GM04504 (cell line): ENCODE measurements at regions not wholly inside any gene's neighbourhood (a gene's known extent, or its start where the extent isn't known, plus 50 kb on each side); places are given as distances from the start of the nearest gene placed in this dataset.
"Not testable (repeated sequence)": the region's sequence is repeated elsewhere in the genome, so short reads cannot be mapped to it uniquely, and the experiment has no call there.

ENCODE experiments used
- DNase-seq: peaks from one replicate; pipeline ENCODE4 v3.0.0-alpha.2; 2012; ENCODE audit warnings: low read depth

DNA sequence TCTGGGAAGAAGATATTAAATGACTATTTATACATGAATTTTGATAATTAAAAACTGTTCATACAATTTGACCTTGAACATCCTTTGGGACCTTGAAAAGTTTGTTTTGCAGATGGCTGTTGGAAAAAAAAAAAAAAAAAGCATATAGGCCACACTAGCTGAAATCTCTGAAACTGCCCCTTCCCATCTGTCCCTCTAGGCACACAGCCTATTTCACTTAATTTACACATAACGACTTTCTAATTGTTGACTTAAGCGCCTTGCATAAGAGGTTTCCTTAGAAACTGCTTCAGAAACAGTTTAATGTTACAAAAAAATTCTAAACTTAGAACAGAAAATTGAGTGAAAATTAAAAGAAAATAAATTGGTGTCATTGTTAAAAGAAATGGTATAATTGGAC, 131.0 kb downstream of the COX18 start:
- no peak for DNase-seq

DNA sequence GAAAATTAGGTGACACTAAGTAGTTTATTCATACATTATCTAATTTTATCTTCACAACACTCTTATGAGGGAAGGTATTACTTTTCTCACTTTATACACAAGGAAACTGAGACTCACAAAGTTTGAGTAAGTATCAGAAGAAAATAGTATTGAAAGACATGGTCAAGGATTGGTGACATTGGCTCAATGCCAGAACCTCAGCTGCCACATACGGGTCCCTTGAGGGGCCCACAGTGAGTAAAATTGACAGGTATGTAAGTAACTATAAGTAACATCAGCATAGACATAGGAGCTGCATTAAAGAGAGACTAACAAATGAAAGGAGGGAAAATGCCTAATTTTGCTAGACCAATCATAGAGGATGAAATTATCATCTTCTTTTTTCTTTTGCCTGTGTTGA, 134.1 kb downstream of the COX18 start:
- no peak for DNase-seq

DNA sequence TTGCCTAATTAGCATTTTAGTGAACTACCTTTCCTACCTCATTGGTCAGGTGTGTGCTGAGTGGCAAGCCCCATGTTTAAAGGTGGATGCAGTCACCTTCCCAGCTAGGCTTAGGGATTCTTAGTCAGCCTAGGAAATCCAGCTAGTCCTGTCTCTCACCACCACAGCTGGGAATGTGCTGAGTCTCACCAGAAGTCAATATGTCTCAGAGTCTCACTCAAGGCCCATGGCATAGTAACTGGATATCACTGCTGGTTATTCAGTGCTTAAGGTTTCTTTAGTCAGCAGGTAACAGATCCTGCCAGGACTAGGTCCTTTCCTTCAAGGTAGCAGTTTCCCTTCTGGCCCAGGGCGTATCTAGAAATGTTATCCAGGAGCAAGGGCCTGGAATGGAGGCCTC, 136.5 kb downstream of the COX18 start:
- no peak for DNase-seq

DNA sequence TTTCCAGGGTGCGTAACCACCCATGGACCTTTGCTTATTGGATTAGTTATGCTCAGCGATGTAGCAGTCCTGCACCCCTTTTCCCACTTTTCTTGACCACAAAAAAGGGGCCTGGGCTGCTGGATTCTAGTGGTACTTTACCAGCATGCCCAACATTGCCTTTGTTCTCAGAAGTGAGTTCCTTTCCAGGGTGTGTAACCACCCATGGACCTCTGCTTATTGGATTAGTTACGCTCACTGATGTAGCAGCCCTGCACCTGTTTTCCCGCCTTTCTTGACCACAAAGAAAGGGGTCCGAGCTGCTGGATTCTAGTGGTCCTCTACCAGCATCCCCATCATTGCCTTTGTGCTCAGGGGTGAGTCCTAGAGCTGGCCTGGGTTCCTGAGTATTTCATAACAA, 138.2 kb downstream of the COX18 start:
- DNase-seq, result no peak

DNA sequence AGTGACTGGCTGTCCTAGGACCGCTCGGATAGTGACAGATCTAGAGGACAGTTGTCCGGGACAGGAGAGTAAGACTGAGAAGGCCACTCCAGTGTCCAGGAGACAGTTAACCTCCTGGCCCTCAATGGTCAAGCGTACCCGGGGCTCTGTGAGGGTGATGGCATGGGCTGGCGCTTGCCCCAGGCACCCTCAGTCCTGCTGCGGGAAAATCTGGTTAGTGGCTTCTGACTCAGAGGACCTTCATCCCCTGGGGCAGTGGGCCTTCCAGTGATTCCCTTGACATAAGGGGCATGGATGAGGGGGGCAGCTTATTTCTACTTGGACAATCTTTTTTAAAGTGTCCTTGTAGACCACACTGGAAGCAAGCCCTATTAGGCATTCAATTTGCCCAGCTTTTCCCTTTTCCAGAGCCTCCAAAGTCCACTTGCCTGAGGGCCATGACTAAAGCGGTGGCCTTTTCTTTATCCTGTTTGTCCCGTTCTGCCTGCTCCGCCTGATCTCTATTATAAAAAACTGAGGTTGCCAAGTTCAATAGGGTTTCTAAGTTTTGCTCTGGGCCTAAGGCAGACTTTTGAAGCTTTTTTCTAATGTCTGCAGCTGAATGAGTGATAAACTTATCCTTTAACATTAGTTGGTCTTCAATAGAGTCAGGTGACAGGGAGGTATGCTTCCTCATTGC, 139.8 kb downstream of the COX18 start:
- not testable (repeated sequence) for DNase-seq

DNA sequence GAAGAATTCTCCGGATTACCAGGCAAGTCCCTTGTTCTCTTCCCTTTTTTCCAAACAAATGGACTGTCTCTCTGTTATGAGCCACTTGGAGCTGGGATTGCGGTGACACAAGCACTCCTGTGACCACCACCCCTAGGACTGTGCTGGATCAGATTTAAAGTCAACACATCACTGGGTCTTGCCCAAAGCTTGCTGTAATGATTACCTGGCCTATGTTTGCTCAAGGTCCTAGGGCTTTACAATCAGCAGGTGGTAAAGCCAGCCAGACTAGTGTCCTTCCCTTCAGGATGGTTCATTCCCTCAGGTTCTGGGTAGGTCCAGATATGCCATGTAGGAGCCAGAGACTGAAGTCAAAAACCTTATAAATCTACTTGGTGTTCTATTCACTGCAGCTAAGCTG, 144.7 kb downstream of the COX18 start:
- DNase-seq, result no peak

DNA sequence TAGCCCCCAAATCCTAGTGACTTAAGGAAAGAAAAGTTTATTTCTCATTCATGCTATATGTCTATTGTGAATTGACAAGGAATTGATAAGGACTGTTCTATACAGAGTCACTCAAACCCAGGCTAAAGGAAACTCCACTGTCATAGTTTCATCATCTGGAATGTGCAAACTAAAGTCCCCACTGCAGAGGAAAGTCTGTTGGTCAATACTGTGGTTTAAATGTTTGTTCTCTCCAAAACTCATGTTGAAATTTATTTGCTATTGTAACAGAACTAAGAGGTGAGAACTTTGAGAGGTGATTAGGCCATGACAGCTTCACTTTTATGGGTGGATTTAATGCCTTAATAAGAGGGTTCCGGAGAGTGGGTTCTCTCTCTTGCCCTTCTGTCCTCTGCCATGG, 149.6 kb downstream of the COX18 start:
- DNase-seq, result no peak

DNA sequence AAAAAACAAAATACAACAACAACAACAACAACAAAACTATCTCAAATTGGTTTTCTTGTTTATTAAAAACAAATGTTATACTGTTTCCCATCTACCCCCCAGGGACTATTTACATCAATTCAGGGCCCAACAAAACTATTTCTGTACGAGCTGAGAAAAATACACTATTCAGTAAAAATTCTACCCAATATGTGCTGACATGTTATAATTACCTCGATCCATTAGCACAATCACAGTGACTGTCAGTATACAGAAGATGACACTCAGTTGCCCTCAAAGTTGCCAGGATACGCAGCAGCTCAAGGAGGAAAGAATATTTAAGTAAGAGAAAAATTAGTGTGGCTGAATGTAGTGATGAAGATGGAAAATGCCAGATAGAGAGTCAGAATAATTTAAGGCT, 150.1 kb downstream of the COX18 start:
- DNase-seq, result no peak

DNA sequence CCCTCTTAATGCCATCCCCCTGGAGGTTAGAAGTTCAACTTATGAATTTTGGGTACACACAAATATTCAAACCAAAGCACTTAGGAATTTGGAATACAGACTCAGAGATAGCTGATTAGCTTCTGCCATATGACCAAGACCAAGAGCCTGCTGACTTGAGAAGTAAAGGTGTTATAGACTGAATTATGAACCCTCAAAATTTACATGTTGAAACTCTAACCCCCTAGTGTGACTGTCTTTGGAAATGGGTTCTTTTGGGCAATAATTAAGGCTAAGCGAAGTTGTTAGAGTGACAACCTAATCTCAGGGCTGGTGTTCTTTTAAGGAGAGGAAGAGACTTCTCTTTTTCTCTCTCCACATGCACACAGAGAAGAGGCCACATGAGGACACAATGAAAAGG, 151.2 kb downstream of the COX18 start:
- no peak for DNase-seq

DNA sequence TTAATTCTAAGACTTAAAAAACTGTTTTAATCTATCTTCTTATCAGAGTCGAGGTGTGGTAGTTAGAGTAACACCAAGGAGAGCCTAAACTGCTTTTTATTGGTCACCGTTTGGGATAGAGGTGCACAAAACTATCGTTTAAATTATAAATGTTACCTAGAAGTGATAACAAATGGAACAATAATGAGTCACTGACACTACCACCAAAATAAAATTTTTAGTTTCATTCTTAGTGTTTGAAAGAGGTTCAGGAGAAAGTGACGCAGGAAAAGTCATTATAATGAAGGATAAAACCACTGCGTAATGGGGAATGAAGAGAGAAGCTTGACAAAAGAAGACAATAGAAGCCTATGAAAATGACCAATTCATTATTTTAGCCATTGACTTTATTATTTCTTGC, 158.2 kb downstream of the COX18 start:
- DNase-seq, result no peak

DNA sequence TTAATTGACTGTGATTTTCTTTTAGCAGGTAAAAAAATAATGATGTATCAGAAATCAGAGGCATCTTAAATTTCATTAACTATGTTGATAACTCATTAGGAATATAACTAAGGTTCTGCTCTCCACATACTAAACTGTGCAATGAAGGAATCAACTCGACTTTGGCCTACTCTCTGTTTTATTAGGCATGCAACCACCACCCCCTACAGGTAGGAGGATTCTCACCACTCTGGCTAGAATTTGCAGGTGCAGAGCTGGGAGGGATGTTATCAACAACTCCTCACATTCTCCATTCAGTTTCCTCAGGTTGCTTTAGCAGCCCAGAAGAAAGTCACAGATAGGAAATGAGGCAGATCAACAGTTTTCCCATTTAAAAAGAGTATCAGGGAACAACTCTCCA, 160.1 kb downstream of the COX18 start:
- DNase-seq, result no peak

DNA sequence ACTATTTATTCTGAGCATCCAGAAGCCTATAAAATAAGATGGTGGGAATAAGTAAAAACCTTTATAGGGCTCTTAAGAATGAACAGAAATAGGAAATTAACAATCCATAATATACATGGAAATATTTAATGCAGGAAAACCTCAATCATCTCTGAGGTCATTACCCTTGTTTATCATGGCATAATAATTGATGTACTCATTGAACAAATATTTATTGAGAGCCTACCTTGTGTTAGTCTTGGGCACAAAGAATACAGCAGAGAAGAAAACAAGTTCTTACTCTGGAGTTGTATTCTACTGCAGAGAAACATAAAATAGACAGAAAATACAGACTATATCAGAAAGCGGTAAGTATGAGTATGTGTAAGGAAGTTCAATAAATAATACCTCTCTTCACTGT, 167.2 kb downstream of the COX18 start:
- DNase-seq, result no peak

DNA sequence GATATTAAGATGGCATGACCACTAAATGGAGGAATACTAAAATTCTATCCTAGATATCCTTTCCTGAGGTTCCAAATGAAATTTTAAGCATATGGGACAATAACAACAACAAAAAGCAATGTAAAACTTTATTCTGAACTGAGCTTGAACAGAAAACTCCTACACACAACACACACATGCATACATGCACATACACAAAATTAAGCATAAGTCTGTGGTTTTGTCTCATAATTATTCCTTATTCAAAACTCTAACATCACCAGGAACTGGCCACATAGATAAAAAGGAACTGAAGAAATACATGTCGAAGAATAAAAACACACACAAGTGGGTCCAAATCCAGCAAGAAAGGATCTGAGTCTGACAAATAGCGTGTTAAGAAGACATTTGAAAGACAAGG, 168.0 kb downstream of the COX18 start:
- DNase-seq, result no peak

DNA sequence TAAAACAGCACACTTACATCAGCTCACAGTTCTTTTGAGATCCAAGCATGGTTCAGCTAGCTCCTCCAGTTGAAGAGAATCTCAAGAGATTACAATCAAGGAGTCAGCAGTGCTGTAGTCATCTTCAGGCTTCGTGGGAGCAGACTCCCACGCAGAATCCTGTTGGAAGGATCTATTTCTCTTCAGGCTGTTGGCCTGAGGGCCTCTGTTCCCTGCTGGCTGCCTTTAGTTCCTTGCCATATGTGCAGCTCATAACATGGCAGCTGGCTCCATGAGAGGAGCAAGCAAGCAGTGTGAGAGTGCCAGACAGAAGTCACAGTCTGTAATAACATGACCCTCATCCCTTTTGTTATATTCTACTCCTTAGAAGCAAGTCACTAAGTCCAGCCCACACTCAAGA, 168.6 kb downstream of the COX18 start:
- DNase-seq, result no peak

DNA sequence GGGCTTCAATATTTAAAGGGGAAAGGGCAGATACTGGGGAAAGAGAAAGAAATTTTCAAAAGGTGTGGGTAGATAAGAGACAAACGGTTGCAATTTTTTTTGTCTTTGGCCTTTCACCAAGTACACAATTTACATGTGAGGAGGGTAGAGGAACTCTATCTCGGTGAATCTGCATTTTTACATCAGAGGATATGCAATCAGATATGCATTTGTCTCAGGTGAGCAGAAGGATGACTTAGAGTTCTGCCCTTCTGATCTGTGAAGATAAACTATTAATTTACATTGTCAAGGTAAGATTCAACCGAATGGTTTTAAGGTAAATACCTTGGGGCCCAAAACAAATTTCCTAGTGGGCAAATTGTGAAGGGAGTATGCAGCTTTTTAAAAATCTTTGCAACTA, 169.9 kb downstream of the COX18 start:
- no peak for DNase-seq

DNA sequence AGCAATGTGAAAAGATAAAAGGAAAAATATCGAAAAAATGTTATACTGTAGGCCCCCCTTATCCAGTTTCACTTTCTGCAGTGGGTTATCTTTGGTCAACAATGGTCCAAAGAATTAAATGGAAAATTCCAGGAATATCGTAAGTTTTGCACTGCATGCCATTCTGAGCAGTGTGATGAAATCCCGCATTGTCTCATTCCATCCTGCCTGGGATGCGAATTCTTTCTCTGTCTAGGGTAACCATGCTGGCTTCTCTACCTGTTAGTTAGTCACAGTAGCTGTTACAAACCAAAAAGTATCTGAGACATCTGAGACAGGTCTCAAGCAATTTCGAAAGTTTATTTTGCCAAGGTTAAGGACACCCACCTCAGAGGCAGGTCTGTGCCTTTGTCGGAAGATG, 170.3 kb downstream of the COX18 start:
- no peak for DNase-seq

DNA sequence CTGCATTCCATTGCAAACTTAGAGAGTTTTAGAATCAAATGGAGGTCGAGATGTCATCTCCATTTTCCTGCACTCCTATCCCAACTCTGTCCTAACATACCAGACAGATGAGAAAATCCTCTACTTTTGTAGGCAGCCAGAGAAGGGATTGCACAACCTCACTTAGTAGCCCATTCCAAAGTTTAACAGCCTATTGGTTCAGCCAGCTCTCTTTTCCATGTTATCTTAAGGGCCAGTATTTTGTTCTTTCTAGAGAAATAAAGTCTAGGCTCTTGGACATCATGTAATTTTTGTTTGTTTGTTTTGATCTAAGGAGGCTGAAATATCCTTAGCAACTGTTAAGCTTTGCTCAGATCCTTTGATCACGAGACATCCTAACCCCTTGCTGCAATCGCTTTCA, 173.0 kb downstream of the COX18 start:
- peak; percentile 81 for DNase-seq

DNA sequence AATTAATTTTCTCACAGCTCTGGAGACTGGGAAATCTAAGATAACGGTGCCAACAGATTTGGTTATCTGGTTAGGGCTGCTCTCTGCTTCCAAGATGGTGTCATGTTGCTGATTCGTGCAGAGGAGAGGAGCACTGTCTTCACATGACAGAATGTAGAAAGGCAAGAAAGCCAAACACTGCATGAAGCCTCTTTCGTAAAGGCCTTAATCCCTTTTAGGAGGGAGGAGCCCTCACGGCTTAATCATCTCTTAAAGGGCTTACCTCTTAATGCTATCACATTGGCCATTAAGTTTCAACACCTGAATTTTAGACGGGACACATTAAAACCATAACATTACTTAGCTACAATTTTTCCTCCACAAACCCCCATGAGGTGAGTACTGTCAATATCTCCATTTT, 174.1 kb downstream of the COX18 start:
- no peak for DNase-seq

DNA sequence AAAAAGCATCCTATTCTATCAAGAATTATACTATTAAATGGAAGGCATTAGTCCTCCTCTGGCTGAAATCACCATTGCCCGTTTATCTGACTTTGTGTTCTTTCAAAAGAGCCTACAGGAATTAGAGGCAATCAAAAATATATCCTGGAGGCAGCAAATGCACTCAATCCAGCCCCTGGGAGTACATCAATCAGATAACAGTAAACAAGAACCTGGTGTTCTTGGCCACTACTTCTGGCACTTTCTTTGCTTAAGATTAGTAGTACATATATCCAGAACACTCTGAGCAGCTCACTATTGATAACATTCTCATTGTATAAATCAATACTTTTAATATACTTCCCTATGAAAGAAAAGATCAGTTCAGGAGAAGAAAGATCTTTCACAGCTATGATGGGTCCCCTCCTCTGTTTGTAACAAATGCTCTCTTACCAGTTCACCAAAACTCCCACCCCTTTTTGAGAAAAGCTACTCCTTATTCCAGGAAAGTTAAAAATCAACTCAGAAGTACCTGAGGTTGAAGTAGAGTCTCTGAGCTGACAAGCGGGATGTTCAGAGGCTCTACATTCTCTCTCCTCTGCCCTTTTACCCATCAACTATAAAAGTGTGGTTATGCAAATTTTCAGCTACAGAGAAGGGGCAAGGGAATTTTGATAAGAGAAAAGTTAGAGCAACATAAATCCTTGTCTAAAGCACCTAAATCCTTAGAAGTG, 176.0 kb downstream of the COX18 start:
- DNase-seq, result no peak

DNA sequence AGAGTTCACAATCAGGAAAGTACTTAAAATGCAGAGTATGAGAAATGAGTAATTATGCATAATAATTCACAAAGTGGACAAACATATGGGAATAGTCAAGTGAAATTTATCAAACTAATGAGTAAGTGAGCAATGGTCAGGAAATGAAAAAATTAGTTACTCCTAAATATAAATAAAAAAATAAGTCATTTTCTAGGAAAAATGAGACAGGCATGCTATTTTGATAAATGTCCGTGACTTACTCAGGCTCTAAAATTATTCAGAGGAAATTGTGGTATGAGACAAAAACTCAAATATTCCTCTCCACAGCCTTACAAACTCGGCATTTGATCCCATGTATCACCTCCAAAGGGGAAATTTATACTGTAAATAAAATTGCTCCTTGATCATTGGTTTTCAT, 181.2 kb downstream of the COX18 start:
- no peak for DNase-seq

DNA sequence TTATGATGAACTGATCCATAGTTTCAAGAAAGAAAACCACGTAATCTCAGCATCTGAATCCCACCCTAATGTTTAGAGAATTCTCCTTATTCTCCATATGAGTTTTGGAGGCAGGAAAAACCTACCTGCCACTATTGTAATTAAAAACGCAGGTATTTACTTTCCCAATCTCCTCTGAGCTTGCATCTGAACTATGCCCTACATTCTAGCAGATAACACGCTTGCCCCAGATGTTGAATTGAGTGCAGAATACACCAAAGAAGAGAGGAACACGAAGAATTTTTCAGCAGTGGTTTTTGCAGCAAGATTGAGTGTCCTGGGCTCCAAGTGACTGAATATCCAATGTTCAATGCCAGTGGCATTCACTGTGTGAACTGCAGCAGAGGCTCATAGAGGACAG, 182.4 kb downstream of the COX18 start:
- DNase-seq, result no peak

DNA sequence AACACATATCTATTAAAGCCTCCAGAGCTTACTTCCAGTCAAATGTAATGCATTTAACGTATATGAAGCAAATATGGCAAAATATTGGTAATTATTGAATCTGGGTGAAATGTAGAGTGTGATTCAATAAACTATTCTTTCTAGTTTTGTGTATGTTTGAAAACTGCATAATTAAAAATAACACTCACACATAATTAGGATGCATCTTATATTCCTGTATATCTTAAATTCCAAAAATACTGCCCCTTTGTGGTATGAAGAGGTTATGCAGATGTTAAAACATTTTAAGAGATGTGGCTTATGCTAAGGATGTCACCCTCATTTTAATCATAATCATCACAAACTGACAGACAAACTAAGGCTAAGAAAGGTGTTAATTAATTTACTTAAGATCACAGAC, 182.9 kb downstream of the COX18 start:
- no peak for DNase-seq

DNA sequence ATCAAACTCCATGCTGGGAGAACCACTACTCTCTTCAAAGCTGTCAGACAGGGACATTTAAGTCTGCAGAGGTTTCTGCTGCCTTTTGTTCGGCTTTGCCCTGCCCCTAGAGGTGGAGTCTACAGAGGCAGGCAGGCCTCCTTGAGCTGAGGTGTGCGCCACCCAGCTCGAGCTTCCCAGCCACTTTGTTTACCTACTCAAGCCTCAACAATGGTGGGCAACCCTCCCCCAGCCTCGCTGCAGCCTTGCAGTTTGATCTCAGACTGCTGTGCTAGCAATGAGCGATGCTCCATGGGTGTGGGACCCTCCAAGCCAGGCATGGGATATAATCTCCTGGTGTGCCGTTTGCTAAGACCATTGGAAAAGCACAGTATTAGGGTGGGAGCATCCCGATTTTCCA, 185.3 kb downstream of the COX18 start:
- DNase-seq, result not testable (repeated sequence)

DNA sequence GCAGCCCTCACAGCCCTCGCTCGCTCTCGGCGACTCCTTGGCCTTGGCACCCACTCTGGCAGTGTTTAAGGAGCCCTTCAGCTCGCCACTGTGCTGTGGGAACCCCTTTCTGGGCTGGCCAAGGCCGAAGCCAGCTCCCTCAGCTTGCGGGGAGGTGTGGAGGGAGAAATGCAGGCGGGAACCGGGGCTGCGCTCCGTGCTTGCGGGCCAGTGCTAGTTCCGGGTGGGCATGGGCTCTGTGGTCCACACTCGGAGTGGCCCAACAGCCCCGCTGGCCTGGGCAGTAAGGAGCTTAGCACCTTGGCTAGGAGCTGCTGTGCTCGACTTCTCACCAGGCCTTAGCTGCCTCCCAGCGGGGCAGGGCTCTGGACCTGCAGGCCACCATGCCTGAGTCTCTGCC, 192.6 kb downstream of the COX18 start:
- no peak for DNase-seq
